Type B pancreatic cell (in vitro differentiated cells): ENCODE measurements at regions not wholly inside any gene's neighbourhood (a gene's known extent, or its start where the extent isn't known, plus 50 kb on each side); places are given as distances from the start of the nearest gene placed in this dataset.
"Not testable (repeated sequence)": the region's sequence is repeated elsewhere in the genome, so short reads cannot be mapped to it uniquely, and the experiment has no call there.

ENCODE experiments used
- DNase-seq: peaks from one replicate; pipeline ENCODE4 v3.0.0; 2021; ENCODE audit warnings: mixed read lengths; ENCODE audit not compliant: unreplicated experiment; ENCODE audit errors: extremely low spot score
- H3K27ac Mint-ChIP-seq: 2 replicates; pipeline ENCODE4 v1.8.0; 2021; ENCODE audit warnings: mild to moderate bottlenecking, mixed read lengths
- H3K27me3 Mint-ChIP-seq: 2 replicates; pipeline ENCODE4 v1.8.0; 2021; ENCODE audit warnings: mixed read lengths
- H3K36me3 Mint-ChIP-seq: 2 replicates; pipeline ENCODE4 v1.8.0; 2021; ENCODE audit warnings: mixed read lengths
- H3K4me1 Mint-ChIP-seq: one replicate; pipeline ENCODE4 v1.8.0; 2021; ENCODE audit warnings: mixed read lengths; ENCODE audit not compliant: unreplicated experiment
- H3K4me3 Mint-ChIP-seq: 2 replicates; pipeline ENCODE4 v1.8.0; 2021; ENCODE audit warnings: mild to moderate bottlenecking, mixed read lengths
- H3K9me3 Mint-ChIP-seq: 2 replicates; pipeline ENCODE4 v1.8.0; 2021; ENCODE audit warnings: mixed read lengths
- TF ChIP-seq, protein P1 (sequence below): fragments of 200-600 bp; sonication (generic); conservative IDR thresholded peaks from 2 replicates; pipeline ENCODE4 v1.5.0; 2021; ENCODE audit warnings: antibody characterized with exemption, mild to moderate bottlenecking

DNA sequence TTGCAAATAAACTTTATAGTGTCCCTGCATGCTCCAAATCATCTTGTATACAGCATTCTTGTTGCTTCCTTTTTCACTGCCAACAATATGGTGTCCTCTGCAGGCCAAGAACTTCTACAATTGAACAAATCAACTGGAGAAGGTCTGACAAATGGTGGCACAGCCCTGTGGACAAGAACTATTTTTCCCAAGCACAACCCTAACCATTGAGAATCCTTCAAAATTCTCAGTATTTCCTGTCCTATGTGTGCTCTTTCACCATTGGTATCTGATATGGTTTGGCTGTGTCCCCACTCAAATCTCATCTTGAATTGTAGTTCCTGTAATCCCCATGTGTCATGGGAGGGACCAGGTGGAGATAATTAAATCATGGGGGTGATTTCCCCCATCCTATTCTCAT, 865.1 kb upstream of the ACVR2A start:
- Mint-ChIP-seq H3K27me3 (no peaks in the 10 kb centered on the region), H3K4me1 (no peaks in the 10 kb centered on the region), H3K9me3 (peaks cover 5% of the 10 kb centered on the region), H3K36me3 (no peaks in the 10 kb centered on the region), H3K27ac (no peak overlapping the region), H3K4me3 (no peak overlapping the region)
- DNase-seq = no peak
- TF ChIP-seq, protein P1, sequence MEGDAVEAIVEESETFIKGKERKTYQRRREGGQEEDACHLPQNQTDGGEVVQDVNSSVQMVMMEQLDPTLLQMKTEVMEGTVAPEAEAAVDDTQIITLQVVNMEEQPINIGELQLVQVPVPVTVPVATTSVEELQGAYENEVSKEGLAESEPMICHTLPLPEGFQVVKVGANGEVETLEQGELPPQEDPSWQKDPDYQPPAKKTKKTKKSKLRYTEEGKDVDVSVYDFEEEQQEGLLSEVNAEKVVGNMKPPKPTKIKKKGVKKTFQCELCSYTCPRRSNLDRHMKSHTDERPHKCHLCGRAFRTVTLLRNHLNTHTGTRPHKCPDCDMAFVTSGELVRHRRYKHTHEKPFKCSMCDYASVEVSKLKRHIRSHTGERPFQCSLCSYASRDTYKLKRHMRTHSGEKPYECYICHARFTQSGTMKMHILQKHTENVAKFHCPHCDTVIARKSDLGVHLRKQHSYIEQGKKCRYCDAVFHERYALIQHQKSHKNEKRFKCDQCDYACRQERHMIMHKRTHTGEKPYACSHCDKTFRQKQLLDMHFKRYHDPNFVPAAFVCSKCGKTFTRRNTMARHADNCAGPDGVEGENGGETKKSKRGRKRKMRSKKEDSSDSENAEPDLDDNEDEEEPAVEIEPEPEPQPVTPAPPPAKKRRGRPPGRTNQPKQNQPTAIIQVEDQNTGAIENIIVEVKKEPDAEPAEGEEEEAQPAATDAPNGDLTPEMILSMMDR = no peak

DNA sequence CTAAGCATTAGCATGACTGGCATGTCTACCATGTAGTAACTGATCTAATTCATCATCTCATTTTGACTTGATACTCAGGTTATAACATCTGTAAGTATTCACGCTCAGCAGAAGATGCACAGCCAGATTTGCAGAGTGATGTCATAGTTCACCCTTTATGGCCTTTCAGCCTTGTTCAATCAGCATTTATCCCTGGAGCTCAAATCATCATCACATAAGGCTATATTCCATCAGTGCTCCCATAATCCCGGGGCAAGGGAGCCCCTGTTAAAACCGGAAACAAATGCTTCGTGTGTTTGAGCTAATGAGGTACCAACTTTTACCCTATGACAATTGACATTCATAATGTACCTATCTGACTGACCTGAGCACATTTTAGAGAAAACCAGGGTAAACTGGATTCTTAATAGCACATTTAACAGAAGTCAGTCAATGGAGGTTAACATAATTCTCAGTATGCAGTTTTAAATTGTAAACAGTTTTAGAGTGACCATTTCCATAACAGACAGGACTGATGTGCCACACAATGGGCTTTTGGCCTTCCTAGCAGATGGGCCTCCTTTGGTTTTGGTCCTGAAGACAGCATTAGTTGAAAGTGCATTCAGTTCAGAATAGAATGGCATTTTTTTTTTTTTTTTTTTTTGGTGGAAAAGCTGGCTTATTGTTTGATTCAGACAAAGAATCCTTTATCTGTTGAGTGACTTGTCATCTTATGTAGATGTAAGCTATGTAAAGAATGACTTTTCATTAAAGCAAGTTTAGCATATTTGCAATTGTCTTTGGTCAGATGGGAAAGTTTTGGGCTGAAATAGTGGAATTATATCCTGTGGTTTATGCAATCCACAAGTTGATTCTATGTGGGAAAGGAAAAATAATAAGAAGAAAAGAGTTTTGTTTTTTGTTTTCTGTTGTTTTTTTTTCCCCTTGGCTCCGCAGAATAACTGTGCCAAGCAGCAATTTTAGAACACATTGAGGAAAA, 866.0 kb upstream of the ACVR2A start:
- DNase-seq = no peak
- Mint-ChIP-seq H3K27ac (no peak overlapping the region), H3K4me1 (no peaks in the 10 kb centered on the region), H3K4me3 (no peak overlapping the region), H3K36me3 (no peaks in the 10 kb centered on the region), H3K27me3 (no peaks in the 10 kb centered on the region), H3K9me3 (peaks cover 5% of the 10 kb centered on the region)
- TF ChIP-seq, protein P1 = no peak

DNA sequence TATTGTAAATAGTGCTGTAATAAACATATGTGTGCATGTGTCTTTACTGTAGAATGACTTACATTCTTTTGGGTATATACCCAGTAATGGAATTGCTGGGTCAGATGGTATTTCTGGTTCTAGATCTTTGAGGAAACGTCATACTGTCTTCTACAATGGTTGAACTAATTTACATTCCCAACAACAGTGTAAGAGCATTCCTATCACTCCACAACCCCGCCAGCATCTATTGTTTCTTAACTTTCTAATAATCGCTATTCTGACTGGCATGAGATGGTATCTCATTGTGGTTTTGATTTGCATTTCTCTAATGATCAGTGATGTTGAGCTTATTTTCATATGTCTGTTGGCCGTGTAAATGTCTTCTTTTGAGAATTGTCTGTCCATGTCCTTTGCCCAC, 873.8 kb upstream of the ACVR2A start:
- H3K4me3 Mint-ChIP-seq, H3K27ac Mint-ChIP-seq, H3K36me3 Mint-ChIP-seq, H3K4me1 Mint-ChIP-seq, DNase-seq, H3K27me3 Mint-ChIP-seq: not testable (repeated sequence)
- H3K9me3 Mint-ChIP-seq = peaks cover 22% of the 10 kb centered on the region

DNA sequence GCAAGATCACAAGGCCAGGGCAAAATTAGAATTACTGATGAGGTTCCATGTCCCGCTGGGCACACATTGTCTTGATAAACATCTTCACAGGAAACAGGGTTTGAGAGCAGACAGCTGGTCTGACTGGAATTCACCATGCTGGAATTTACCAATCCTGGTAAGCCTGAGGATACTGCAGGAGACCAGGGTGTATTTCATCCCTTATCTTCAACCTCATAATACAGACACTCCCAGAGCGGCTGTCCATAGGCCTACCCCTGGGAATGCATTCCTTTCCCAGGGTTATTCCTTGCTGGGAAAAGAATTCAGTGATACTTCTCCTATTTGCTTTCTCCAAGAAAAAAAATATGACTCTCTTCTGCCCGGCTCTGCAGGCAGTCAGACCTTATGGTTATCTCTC, 875.1 kb upstream of the ACVR2A start:
- H3K27me3 Mint-ChIP-seq, H3K4me1 Mint-ChIP-seq, H3K27ac Mint-ChIP-seq, H3K4me3 Mint-ChIP-seq, DNase-seq, H3K36me3 Mint-ChIP-seq: not testable (repeated sequence)
- H3K9me3 Mint-ChIP-seq = peaks cover 22% of the 10 kb centered on the region

DNA sequence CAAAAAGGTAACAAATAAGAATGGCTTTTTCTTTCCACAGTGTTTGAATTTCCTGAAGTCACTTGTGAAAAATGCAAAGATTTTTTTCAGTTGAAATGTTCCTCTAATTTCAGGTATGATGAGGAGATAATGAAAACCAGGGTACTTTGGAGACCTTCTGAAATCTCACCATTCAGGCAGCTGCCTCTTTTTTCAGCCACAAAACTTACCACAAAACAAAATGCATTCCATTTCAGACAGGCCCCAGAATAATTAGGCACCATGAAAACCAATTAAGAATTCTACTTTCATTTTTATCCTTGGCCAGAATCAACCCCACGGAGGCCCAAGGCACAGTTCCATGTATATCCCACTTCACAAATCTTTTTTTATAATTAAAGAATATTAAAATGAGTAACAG, 880.3 kb upstream of the ACVR2A start:
- Mint-ChIP-seq H3K27me3 (no peaks in the 10 kb centered on the region), H3K27ac (no peak overlapping the region), H3K36me3 (no peaks in the 10 kb centered on the region), H3K9me3 (peaks cover 4% of the 10 kb centered on the region), H3K4me3 (no peak overlapping the region), H3K4me1 (no peaks in the 10 kb centered on the region)
- no peak for DNase-seq
- TF ChIP-seq, protein P1 = no peak

DNA sequence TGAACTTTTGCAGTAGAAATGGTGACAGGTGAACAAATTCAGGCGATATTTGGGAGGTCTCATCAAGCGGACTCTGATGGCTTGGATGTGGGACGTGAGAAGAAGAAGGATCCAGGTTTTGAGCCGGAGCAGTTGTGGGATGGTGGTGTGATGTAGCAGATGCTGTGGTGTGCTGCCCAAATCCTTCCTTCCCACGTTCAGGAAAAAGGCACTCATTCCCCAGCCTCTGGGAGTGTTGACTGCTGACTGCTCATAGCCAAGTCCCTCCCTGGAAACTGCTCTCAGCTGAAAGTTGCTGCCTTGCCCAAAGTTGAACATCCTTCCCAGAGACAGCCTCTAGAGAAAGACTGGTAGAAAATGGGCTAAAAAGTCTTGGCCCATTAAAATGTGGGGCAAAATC, 890.3 kb upstream of the ACVR2A start:
- TF ChIP-seq, protein P1 = no peak
- Mint-ChIP-seq H3K4me1 (no peaks in the 10 kb centered on the region), H3K27me3 (no peaks in the 10 kb centered on the region), H3K4me3 (no peak overlapping the region), H3K36me3 (no peaks in the 10 kb centered on the region), H3K9me3 (no peaks in the 10 kb centered on the region), H3K27ac (no peak overlapping the region)
- no peak for DNase-seq
